GM19467 (cell line): ENCODE measurements at regions not wholly inside any gene's neighbourhood (a gene's known extent, or its start where the extent isn't known, plus 50 kb on each side); places are given as distances from the start of the nearest gene placed in this dataset.

Experiments used
- ATAC-seq: cut with Tn5 transposase; IDR thresholded peaks from one replicate; pipeline ENCODE4 v1.9.1; 2021; ENCODE audit warnings: mild to moderate bottlenecking, moderate library complexity; ENCODE audit not compliant: unreplicated experiment

GRCh38 chr11:15886866-15887265 is 469.5 kb downstream of the SOX6 start:
- ATAC-seq = no peak

- no peak for ATAC-seq
These were observed 467.6 kb downstream of the SOX6 start for GRCh38 chr11:15888556-15889345.

- ATAC-seq = no peak
These were observed 466.8 kb downstream of the SOX6 start for GRCh38 chr11:15889363-15890030.

GRCh38 chr11:15890031-15890713 is 466.2 kb downstream of the SOX6 start:
- ATAC-seq = no peak

GRCh38 chr11:15893080-15893492 is 463.3 kb downstream of the SOX6 start:
- no peak for ATAC-seq

- no peak for ATAC-seq
These were observed 460.3 kb downstream of the SOX6 start for GRCh38 chr11:15896026-15896425.

- no peak for ATAC-seq
These were observed 459.8 kb downstream of the SOX6 start for GRCh38 chr11:15896530-15896929.

GRCh38 chr11:15897211-15897960 is 459.0 kb downstream of the SOX6 start:
- no peak for ATAC-seq

- no peak for ATAC-seq
These were observed 455.3 kb downstream of the SOX6 start for GRCh38 chr11:15901054-15901453.

- ATAC-seq = no peak
These were observed 454.6 kb downstream of the SOX6 start for GRCh38 chr11:15901790-15902189.

- ATAC-seq = no peak
These were observed 453.1 kb downstream of the SOX6 start for GRCh38 chr11:15903246-15903645.

GRCh38 chr11:15905366-15906104 is 450.8 kb downstream of the SOX6 start:
- no peak for ATAC-seq

GRCh38 chr11:15906481-15907035 is 449.8 kb downstream of the SOX6 start:
- ATAC-seq = no peak

- no peak for ATAC-seq
These were observed 448.5 kb downstream of the SOX6 start for GRCh38 chr11:15907806-15908205.

- ATAC-seq = no peak
These were observed 446.3 kb downstream of the SOX6 start for GRCh38 chr11:15909937-15910598.

- ATAC-seq = no peak
These were observed 445.6 kb downstream of the SOX6 start for GRCh38 chr11:15910761-15911160.

- no peak for ATAC-seq
These were observed 444.8 kb downstream of the SOX6 start for GRCh38 chr11:15911377-15912044.

- no peak for ATAC-seq
These were observed 444.1 kb downstream of the SOX6 start for GRCh38 chr11:15912291-15912690.

GRCh38 chr11:15912825-15913224 is 443.5 kb downstream of the SOX6 start:
- ATAC-seq = no peak
